ENCODE measurements at regions not wholly inside any gene's neighbourhood (a gene's known extent, or its start where the extent isn't known, plus 50 kb on each side); places are given as distances from the start of the nearest gene placed in this dataset.

GRCh38 chr2:144914622-144915318 lies 394.9 kb upstream of the ZEB2 start:
- no peaks in the 10 kb centered on the region for H3K27me3 ChIP-seq (ENCODE audit: insufficient read depth, poor library complexity, severe bottlenecking)
- TF ChIP-seq POLR2AphosphoS5 (IDR thresholded peaks at IDR 0.05; ENCODE audit: low read depth) (no peak), SPI1 (IDR thresholded peaks at IDR 0.05; ENCODE audit: borderline replicate concordance, low read depth) (no peak), REST (IDR thresholded peaks at IDR 0.05; ENCODE audit: insufficient replicate concordance, low read depth) (no peak), GABPA (IDR thresholded peaks at IDR 0.05; ENCODE audit: low read depth) (no peak)
- TF ChIP-seq, protein P1, sequence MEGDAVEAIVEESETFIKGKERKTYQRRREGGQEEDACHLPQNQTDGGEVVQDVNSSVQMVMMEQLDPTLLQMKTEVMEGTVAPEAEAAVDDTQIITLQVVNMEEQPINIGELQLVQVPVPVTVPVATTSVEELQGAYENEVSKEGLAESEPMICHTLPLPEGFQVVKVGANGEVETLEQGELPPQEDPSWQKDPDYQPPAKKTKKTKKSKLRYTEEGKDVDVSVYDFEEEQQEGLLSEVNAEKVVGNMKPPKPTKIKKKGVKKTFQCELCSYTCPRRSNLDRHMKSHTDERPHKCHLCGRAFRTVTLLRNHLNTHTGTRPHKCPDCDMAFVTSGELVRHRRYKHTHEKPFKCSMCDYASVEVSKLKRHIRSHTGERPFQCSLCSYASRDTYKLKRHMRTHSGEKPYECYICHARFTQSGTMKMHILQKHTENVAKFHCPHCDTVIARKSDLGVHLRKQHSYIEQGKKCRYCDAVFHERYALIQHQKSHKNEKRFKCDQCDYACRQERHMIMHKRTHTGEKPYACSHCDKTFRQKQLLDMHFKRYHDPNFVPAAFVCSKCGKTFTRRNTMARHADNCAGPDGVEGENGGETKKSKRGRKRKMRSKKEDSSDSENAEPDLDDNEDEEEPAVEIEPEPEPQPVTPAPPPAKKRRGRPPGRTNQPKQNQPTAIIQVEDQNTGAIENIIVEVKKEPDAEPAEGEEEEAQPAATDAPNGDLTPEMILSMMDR (IDR thresholded peaks at IDR 0.05; ENCODE audit: insufficient read depth, low read length), result no peak
- H3K27ac ChIP-seq (replicated peaks), result no peak overlapping the region
- DNase-seq (ENCODE audit: low read depth in 1 of 2, low spot score in 1 of 2), result no peak
- no peak overlapping the region for H3K4me3 ChIP-seq (replicated peaks; ENCODE audit: insufficient read depth, low read length)

DNA sequence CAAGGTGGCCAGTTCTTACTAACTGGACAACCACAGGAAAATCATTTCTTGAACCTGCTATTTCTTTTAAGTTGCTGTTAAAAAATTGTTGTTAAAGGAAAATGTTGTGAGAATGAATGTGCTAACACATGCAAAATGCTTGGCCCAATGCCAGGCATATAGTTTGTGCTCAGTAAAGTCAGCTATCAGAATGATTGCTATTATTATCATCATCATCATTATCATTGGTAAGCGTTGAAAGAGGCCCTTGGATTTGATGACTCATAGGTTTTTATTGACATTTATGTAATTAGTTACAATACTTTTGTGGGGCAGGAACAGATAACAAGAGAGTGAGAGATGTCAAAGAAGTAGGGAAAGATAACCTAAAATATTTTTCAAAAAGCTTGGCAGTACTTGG lies 394.2 kb upstream of the ZEB2 start:
- H3K4me3 ChIP-seq (replicated peaks; ENCODE audit: insufficient read depth, low read length), result no peak overlapping the region
- no peaks in the 10 kb centered on the region for H3K27me3 ChIP-seq (ENCODE audit: insufficient read depth, poor library complexity, severe bottlenecking)
- TF ChIP-seq POLR2AphosphoS5 (IDR thresholded peaks at IDR 0.05; ENCODE audit: low read depth) (no peak), REST (IDR thresholded peaks at IDR 0.05; ENCODE audit: insufficient replicate concordance, low read depth) (no peak)
- no peak for DNase-seq (ENCODE audit: low read depth in 1 of 2, low spot score in 1 of 2)
- no peak overlapping the region for H3K27ac ChIP-seq (replicated peaks)

DNA sequence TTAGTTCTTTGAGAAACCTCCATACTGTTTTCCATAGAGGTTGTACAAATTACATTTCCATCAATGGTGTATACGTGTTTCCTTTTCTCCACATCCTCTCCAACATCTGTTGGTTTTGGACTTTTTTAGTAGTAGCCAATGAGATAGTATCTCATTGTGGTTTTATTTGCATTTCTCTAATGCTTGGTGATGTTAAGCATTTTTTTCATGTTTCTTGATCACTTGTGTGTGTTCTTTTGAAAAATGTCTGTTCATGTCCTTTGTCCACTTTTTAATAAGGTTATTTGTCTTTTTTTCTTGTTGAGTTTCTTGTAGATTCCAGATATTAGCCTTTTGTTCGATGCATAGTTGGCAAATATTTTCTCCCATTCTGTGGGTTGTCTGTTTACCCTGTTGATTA lies 392.3 kb upstream of the ZEB2 start:
- no peak overlapping the region for H3K4me3 ChIP-seq (replicated peaks; ENCODE audit: insufficient read depth, low read length)
- no peak for DNase-seq (ENCODE audit: low read depth in 1 of 2, low spot score in 1 of 2)
- TF ChIP-seq, protein P1 (IDR thresholded peaks at IDR 0.05; ENCODE audit: insufficient read depth, low read length), result no peak
- no peak for TF ChIP-seq REST (IDR thresholded peaks at IDR 0.05; ENCODE audit: insufficient replicate concordance, low read depth)
- no peak for TF ChIP-seq POLR2AphosphoS5 (IDR thresholded peaks at IDR 0.05; ENCODE audit: low read depth)
- TF ChIP-seq SPI1 (IDR thresholded peaks at IDR 0.05; ENCODE audit: borderline replicate concordance, low read depth), result no peak
- TF ChIP-seq GABPA (IDR thresholded peaks at IDR 0.05; ENCODE audit: low read depth), result no peak
- no peaks in the 10 kb centered on the region for H3K27me3 ChIP-seq (ENCODE audit: insufficient read depth, poor library complexity, severe bottlenecking)
- no peak overlapping the region for H3K27ac ChIP-seq (replicated peaks)

Data from HL-60 (cell line).